Adipocyte (in vitro differentiated cells): ENCODE measurements at regions not wholly inside any gene's neighbourhood (a gene's known extent, or its start where the extent isn't known, plus 50 kb on each side); places are given as distances from the start of the nearest gene placed in this dataset.
"Not testable (repeated sequence)": the region's sequence is repeated elsewhere in the genome, so short reads cannot be mapped to it uniquely, and the experiment has no call there.

Source experiments
- DNase-seq: peaks from one replicate; pipeline ENCODE4 v3.0.0-alpha.2; 2015; ENCODE audit warnings: low read depth
- H3K27me3 ChIP-seq: replicated peaks from 2 replicates; pipeline ENCODE4 v1.7.0; 2013; ENCODE audit warnings: mild to moderate bottlenecking, low read length, moderate library complexity; ENCODE audit not compliant: control insufficient read depth, insufficient read depth
- H3K36me3 ChIP-seq: 2 replicates; pipeline ENCODE4 v1.7.0; 2013; ENCODE audit warnings: low read length, mild to moderate bottlenecking, moderate library complexity; ENCODE audit not compliant: control insufficient read depth, insufficient read depth, severe bottlenecking
- H3K4me1 ChIP-seq: 2 replicates; pipeline ENCODE4 v1.7.0; 2013; ENCODE audit warnings: mild to moderate bottlenecking, low read length, moderate library complexity; ENCODE audit not compliant: control insufficient read depth, insufficient read depth
- H3K4me3 ChIP-seq: 2 replicates; pipeline ENCODE4 v1.7.0; 2013; ENCODE audit warnings: mild to moderate bottlenecking, low read length, moderate library complexity
- H3K9ac ChIP-seq: 2 replicates; pipeline ENCODE4 v1.7.0; 2013; ENCODE audit warnings: mild to moderate bottlenecking, low read length, moderate library complexity
- H3K9me3 ChIP-seq: 2 replicates; pipeline ENCODE4 v1.7.0; 2013; ENCODE audit warnings: mild to moderate bottlenecking, low read length, moderate library complexity; ENCODE audit not compliant: control insufficient read depth

- Histone ChIP-seq H3K36me3 (no peaks in the 10 kb centered on the region), H3K9me3 (no peaks in the 10 kb centered on the region), H3K4me1 (peaks cover 29% of the 10 kb centered on the region), H3K4me3 (no peak overlapping the region), H3K9ac (no peak overlapping the region), H3K27me3 (no peaks in the 10 kb centered on the region)
- DNase-seq = no peak
Measured at GRCh38 chr4:177185579-177185978, 124.1 kb upstream of the NEIL3 start.

- Histone ChIP-seq H3K27me3 (no peaks in the 10 kb centered on the region), H3K9ac (no peak overlapping the region), H3K4me3 (no peak overlapping the region), H3K36me3 (no peaks in the 10 kb centered on the region), H3K4me1 (peaks cover 18% of the 10 kb centered on the region), H3K9me3 (no peaks in the 10 kb centered on the region)
- no peak for DNase-seq
Measured at GRCh38 chr4:177187371-177187770, 122.3 kb upstream of the NEIL3 start.

GRCh38 chr4:177190995-177191580 lies 118.6 kb upstream of the NEIL3 start:
- Histone ChIP-seq H3K36me3 (no peaks in the 10 kb centered on the region), H3K27me3 (no peaks in the 10 kb centered on the region), H3K9me3 (peaks cover 2% of the 10 kb centered on the region), H3K9ac (no peak overlapping the region), H3K4me3 (no peak overlapping the region), H3K4me1 (no peaks in the 10 kb centered on the region)
- peak; percentile 19 for DNase-seq

- H3K27me3 ChIP-seq = no peaks in the 10 kb centered on the region
- H3K9me3 ChIP-seq = peaks cover 7% of the 10 kb centered on the region
- no peaks in the 10 kb centered on the region for H3K4me1 ChIP-seq
- no peak for DNase-seq
- H3K4me3 ChIP-seq = no peak overlapping the region
- no peak overlapping the region for H3K9ac ChIP-seq
- H3K36me3 ChIP-seq = no peaks in the 10 kb centered on the region
Measured at GRCh38 chr4:177191586-177191985, 118.1 kb upstream of the NEIL3 start.

- H3K27me3 ChIP-seq = no peaks in the 10 kb centered on the region
- peaks cover 11% of the 10 kb centered on the region for H3K9me3 ChIP-seq
- no peak for DNase-seq
- no peak overlapping the region for H3K4me3 ChIP-seq
- no peaks in the 10 kb centered on the region for H3K4me1 ChIP-seq
- no peaks in the 10 kb centered on the region for H3K36me3 ChIP-seq
- no peak overlapping the region for H3K9ac ChIP-seq
Measured at GRCh38 chr4:177191991-177192390, 117.7 kb upstream of the NEIL3 start.

- not testable (repeated sequence) for H3K27me3 ChIP-seq, H3K36me3 ChIP-seq, H3K9ac ChIP-seq, H3K4me3 ChIP-seq, DNase-seq, H3K4me1 ChIP-seq
- peaks cover 19% of the 10 kb centered on the region for H3K9me3 ChIP-seq
Measured at GRCh38 chr4:177193024-177193715, 116.5 kb upstream of the NEIL3 start.

- Histone ChIP-seq H3K9me3 (peaks cover 19% of the 10 kb centered on the region), H3K27me3 (no peaks in the 10 kb centered on the region), H3K9ac (no peak overlapping the region), H3K4me3 (no peak overlapping the region), H3K36me3 (no peaks in the 10 kb centered on the region), H3K4me1 (no peaks in the 10 kb centered on the region)
- no peak for DNase-seq
Measured at GRCh38 chr4:177194906-177195305, 114.8 kb upstream of the NEIL3 start.

GRCh38 chr4:177196615-177197014 lies 113.1 kb upstream of the NEIL3 start:
- H3K36me3 ChIP-seq = no peaks in the 10 kb centered on the region
- peaks cover 19% of the 10 kb centered on the region for H3K9me3 ChIP-seq
- H3K9ac ChIP-seq = no peak overlapping the region
- DNase-seq = no peak
- H3K4me3 ChIP-seq = no peak overlapping the region
- no peaks in the 10 kb centered on the region for H3K4me1 ChIP-seq
- H3K27me3 ChIP-seq = no peaks in the 10 kb centered on the region

GRCh38 chr4:177201614-177202013 lies 108.1 kb upstream of the NEIL3 start:
- no peak for DNase-seq
- H3K27me3 ChIP-seq = no peaks in the 10 kb centered on the region

GRCh38 chr4:177204126-177204525 lies 105.5 kb upstream of the NEIL3 start:
- Histone ChIP-seq H3K4me3 (no peak overlapping the region), H3K27me3 (no peaks in the 10 kb centered on the region), H3K9me3 (peaks cover 2% of the 10 kb centered on the region), H3K36me3 (no peaks in the 10 kb centered on the region), H3K9ac (no peak overlapping the region), H3K4me1 (no peaks in the 10 kb centered on the region)
- DNase-seq = no peak

More at GRCh38 chr4:177201614-177202013, 108.1 kb upstream of the NEIL3 start:
- Histone ChIP-seq H3K4me3 (no peak overlapping the region), H3K4me1 (no peaks in the 10 kb centered on the region), H3K36me3 (no peaks in the 10 kb centered on the region), H3K9ac (no peak overlapping the region), H3K9me3 (peaks cover 14% of the 10 kb centered on the region)

GRCh38 chr4:177214935-177215334 lies 94.7 kb upstream of the NEIL3 start:
- no peak overlapping the region for H3K4me3 ChIP-seq
- no peaks in the 10 kb centered on the region for H3K9me3 ChIP-seq
- no peaks in the 10 kb centered on the region for H3K4me1 ChIP-seq
- H3K36me3 ChIP-seq = no peaks in the 10 kb centered on the region
- no peak overlapping the region for H3K9ac ChIP-seq
- H3K27me3 ChIP-seq = no peaks in the 10 kb centered on the region
- no peak for DNase-seq

GRCh38 chr4:177220376-177220775 lies 89.3 kb upstream of the NEIL3 start:
- no peaks in the 10 kb centered on the region for H3K27me3 ChIP-seq
- no peak overlapping the region for H3K9ac ChIP-seq
- H3K36me3 ChIP-seq = no peaks in the 10 kb centered on the region
- peaks cover 5% of the 10 kb centered on the region for H3K4me1 ChIP-seq
- H3K9me3 ChIP-seq = no peaks in the 10 kb centered on the region
- H3K4me3 ChIP-seq = no peak overlapping the region
- no peak for DNase-seq
